ENCODE measurements at regions not wholly inside any gene's neighbourhood (a gene's known extent, or its start where the extent isn't known, plus 50 kb on each side); places are given as distances from the start of the nearest gene placed in this dataset.

GRCh38 chr22:47327241-47327640, 564.8 kb downstream of the TBC1D22A start:
- Histone ChIP-seq H3K4me3 (ENCODE audit: low read depth, low read length) (no peak overlapping the region), H3K27me3 (ENCODE audit: control insufficient read depth, insufficient read depth, low read length) (no peaks in the 10 kb centered on the region), H3K36me3 (ENCODE audit: control insufficient read depth, insufficient read depth, low read length) (no peaks in the 10 kb centered on the region)
- POLR2A ChIA-PET = no interaction called here
- DNase-seq (ENCODE audit: low read depth) = no peak
- CTCF ChIA-PET = no interaction called here
- TF ChIP-seq CTCF (IDR thresholded peaks at IDR 0.05; ENCODE audit: insufficient read depth, low read depth, low read length) = no peak

- H3K4me3 ChIP-seq (ENCODE audit: low read depth, low read length) = no peak overlapping the region
- no peak for TF ChIP-seq CTCF (IDR thresholded peaks at IDR 0.05; ENCODE audit: insufficient read depth, low read depth, low read length)
- ChIA-PET CTCF (no interaction called here), POLR2A (no interaction called here)
- no peak for DNase-seq (ENCODE audit: low read depth)
- no peaks in the 10 kb centered on the region for H3K27me3 ChIP-seq (ENCODE audit: control insufficient read depth, insufficient read depth, low read length)
- H3K36me3 ChIP-seq (ENCODE audit: control insufficient read depth, insufficient read depth, low read length) = no peaks in the 10 kb centered on the region
Observed at GRCh38 chr22:47325249-47325648, 562.8 kb downstream of the TBC1D22A start.

DNA sequence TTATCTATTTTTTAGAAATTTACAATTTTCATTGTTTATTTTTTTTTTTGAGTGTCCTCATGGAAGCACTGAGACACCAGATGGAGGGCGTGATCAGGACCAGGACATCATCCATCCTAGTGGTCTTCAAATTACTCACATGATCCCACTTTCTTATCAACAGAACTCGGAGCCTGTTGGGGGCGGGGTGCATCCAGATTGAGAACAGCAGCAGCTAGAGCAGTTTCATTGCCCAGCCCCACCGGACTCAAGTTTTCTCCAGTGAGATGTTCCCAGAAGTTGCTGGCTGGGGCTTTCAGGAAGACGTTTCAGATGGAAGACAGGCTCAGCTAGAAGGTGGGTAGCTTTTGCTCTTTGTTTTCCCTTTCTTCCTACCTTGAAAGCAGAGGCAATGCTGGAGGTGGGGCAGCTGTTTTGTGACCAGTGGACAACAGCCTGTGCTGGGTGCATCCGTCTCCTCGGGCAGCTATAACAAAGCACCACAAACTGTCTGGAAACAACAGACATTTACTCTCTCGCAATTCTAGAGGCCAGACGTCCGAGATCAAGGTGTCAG, 562.1 kb downstream of the TBC1D22A start:
- POLR2A ChIA-PET = no interaction called here
- TF ChIP-seq CTCF (IDR thresholded peaks at IDR 0.05; ENCODE audit: insufficient read depth, low read depth, low read length) = no peak
- no peaks in the 10 kb centered on the region for H3K36me3 ChIP-seq (ENCODE audit: control insufficient read depth, insufficient read depth, low read length)
- CTCF ChIA-PET = interaction anchor here (0.6 kb wide), 1 partner anchor 630 kb away, joined by 3 read pairs; no protein-coding TSS in a partner anchor
- H3K4me3 ChIP-seq (ENCODE audit: low read depth, low read length) = no peak overlapping the region
- no peaks in the 10 kb centered on the region for H3K27me3 ChIP-seq (ENCODE audit: control insufficient read depth, insufficient read depth, low read length)
- DNase-seq (ENCODE audit: low read depth) = no peak

- no peaks in the 10 kb centered on the region for H3K36me3 ChIP-seq (ENCODE audit: control insufficient read depth, insufficient read depth, low read length)
- CTCF ChIA-PET = no interaction called here
- TF ChIP-seq CTCF (IDR thresholded peaks at IDR 0.05; ENCODE audit: insufficient read depth, low read depth, low read length) = no peak
- no peak for DNase-seq (ENCODE audit: low read depth)
- no peaks in the 10 kb centered on the region for H3K27me3 ChIP-seq (ENCODE audit: control insufficient read depth, insufficient read depth, low read length)
- POLR2A ChIA-PET = no interaction called here
- H3K4me3 ChIP-seq (ENCODE audit: low read depth, low read length) = no peak overlapping the region
Observed at GRCh38 chr22:47323518-47323917, 561.1 kb downstream of the TBC1D22A start.

- Histone ChIP-seq H3K27me3 (ENCODE audit: control insufficient read depth, insufficient read depth, low read length) (no peaks in the 10 kb centered on the region), H3K36me3 (ENCODE audit: control insufficient read depth, insufficient read depth, low read length) (no peaks in the 10 kb centered on the region), H3K4me3 (ENCODE audit: low read depth, low read length) (no peak overlapping the region)
- DNase-seq (ENCODE audit: low read depth) = no peak
- CTCF ChIA-PET = no interaction called here
- no peak for TF ChIP-seq CTCF (IDR thresholded peaks at IDR 0.05; ENCODE audit: insufficient read depth, low read depth, low read length)
- POLR2A ChIA-PET = no interaction called here
Observed at GRCh38 chr22:47322854-47323253, 560.4 kb downstream of the TBC1D22A start.

All from BJ (cell line).